ENCODE measurements at regions not wholly inside any gene's neighbourhood (a gene's known extent, or its start where the extent isn't known, plus 50 kb on each side); places are given as distances from the start of the nearest gene placed in this dataset.

DNA sequence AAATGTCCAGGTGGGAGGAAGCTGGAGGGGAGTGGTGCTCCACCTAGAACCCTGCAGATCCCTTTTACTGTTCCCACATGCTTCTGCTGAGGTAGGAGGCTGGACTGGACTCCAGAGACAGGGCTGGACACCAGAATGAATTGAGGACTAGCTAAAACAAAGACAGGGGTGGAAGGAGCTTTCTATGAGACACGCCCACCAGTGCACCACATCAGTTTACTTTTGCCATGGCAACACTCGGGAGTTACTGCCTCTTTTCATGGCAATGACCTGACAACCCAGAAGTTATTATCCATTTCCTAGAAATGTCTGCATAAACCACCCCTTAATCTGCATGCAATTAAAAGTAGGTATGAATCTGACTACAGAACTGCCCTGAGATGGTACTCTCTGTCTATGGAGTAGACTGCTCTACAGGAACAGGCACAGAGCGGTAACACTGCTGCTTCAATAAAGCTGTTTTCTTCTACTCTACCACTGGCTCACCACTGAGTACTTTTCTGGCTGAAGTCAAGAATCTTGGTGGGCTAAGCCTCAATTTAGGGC, 211.7 kb downstream of the TFAP2C start:
- no peak overlapping the region for H3K4me2 ChIP-seq
- H2AFZ ChIP-seq (replicated peaks): no peak overlapping the region
- no peaks in the 10 kb centered on the region for H3F3A ChIP-seq (ENCODE audit: low read depth)
- TF ChIP-seq EZH2 (IDR thresholded peaks at IDR 0.05): no peak
- TF ChIP-seq, protein P1, sequence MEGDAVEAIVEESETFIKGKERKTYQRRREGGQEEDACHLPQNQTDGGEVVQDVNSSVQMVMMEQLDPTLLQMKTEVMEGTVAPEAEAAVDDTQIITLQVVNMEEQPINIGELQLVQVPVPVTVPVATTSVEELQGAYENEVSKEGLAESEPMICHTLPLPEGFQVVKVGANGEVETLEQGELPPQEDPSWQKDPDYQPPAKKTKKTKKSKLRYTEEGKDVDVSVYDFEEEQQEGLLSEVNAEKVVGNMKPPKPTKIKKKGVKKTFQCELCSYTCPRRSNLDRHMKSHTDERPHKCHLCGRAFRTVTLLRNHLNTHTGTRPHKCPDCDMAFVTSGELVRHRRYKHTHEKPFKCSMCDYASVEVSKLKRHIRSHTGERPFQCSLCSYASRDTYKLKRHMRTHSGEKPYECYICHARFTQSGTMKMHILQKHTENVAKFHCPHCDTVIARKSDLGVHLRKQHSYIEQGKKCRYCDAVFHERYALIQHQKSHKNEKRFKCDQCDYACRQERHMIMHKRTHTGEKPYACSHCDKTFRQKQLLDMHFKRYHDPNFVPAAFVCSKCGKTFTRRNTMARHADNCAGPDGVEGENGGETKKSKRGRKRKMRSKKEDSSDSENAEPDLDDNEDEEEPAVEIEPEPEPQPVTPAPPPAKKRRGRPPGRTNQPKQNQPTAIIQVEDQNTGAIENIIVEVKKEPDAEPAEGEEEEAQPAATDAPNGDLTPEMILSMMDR (IDR thresholded peaks at IDR 0.05): no peak
- TF ChIP-seq EZH2phosphoT487 (IDR thresholded peaks at IDR 0.05): no peak
- no peaks in the 10 kb centered on the region for H3K4me1 ChIP-seq
- Mint-ChIP-seq H3K9me3 (peaks cover 5% of the 10 kb centered on the region), H3K27ac (no peak overlapping the region), H3K4me1 (peaks cover 26% of the 10 kb centered on the region), H3K27me3 (ENCODE audit: insufficient read depth, low read depth) (peaks cover 7% of the 10 kb centered on the region), H3K4me3 (no peak overlapping the region), H3K36me3 (no peaks in the 10 kb centered on the region)
- no peaks in the 10 kb centered on the region for H3K27me3 ChIP-seq
- H3K9me3 ChIP-seq (ENCODE audit: low read depth): no peaks in the 10 kb centered on the region
- DNase-seq (ENCODE audit: low spot score): no peak
- H3K4me3 ChIP-seq: no peak overlapping the region
- H3K9ac ChIP-seq: no peak overlapping the region
- no peaks in the 10 kb centered on the region for H4K20me1 ChIP-seq (ENCODE audit: low read depth)
- no peaks in the 10 kb centered on the region for H3K79me2 ChIP-seq (ENCODE audit: low read depth)
- no peak overlapping the region for H3K27ac ChIP-seq
- H3K36me3 ChIP-seq: no peaks in the 10 kb centered on the region

DNA sequence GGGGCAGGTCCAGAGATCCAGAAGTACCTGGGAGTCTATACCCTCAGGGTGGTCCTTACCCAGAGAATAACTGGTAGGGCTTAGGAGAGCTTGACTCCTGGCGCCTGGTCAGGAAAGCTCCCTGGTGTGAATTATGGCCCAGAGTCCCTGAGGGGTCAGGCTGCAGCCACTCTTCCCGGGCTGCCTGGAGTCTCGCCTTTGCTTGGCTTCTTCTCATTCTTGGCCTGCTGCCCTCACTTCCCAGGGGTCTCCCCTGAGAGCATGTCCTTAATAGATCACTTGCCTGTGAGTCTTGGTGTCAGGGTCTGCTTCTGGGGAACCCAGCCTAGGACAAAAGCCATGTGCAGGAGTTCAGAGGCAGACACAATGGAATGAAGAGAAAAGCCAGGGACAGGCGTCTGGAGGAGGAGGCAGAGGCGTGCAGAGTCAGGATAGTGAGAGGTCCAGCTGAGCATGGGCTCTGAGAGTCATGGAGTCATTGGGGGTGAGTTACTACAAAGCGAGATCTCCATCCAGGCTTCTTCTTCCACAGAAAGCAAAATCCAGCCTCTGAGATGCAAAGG, 212.3 kb downstream of the TFAP2C start:
- H3K27ac ChIP-seq: no peak overlapping the region
- no peak overlapping the region for H3K4me3 Mint-ChIP-seq
- no peaks in the 10 kb centered on the region for H3F3A ChIP-seq (ENCODE audit: low read depth)
- no peak overlapping the region for H3K27ac Mint-ChIP-seq
- no peaks in the 10 kb centered on the region for H3K79me2 ChIP-seq (ENCODE audit: low read depth)
- no peak overlapping the region for H2AFZ ChIP-seq (replicated peaks)
- H3K4me1 Mint-ChIP-seq: peaks cover 20% of the 10 kb centered on the region
- DNase-seq (ENCODE audit: low spot score): no peak
- H3K27me3 Mint-ChIP-seq (ENCODE audit: insufficient read depth, low read depth): peaks cover 3% of the 10 kb centered on the region
- H3K9me3 ChIP-seq (ENCODE audit: low read depth): no peaks in the 10 kb centered on the region
- H3K27me3 ChIP-seq: no peaks in the 10 kb centered on the region
- no peaks in the 10 kb centered on the region for H4K20me1 ChIP-seq (ENCODE audit: low read depth)
- TF ChIP-seq, protein P1 (IDR thresholded peaks at IDR 0.05): no peak
- TF ChIP-seq EZH2phosphoT487 (IDR thresholded peaks at IDR 0.05) (no peak), EZH2 (IDR thresholded peaks at IDR 0.05) (no peak)
- peaks cover 5% of the 10 kb centered on the region for H3K9me3 Mint-ChIP-seq
- H3K4me1 ChIP-seq: no peaks in the 10 kb centered on the region
- no peak overlapping the region for H3K4me2 ChIP-seq
- no peak overlapping the region for H3K4me3 ChIP-seq
- H3K36me3 ChIP-seq: no peaks in the 10 kb centered on the region
- no peak overlapping the region for H3K9ac ChIP-seq
- H3K36me3 Mint-ChIP-seq: no peaks in the 10 kb centered on the region

DNA sequence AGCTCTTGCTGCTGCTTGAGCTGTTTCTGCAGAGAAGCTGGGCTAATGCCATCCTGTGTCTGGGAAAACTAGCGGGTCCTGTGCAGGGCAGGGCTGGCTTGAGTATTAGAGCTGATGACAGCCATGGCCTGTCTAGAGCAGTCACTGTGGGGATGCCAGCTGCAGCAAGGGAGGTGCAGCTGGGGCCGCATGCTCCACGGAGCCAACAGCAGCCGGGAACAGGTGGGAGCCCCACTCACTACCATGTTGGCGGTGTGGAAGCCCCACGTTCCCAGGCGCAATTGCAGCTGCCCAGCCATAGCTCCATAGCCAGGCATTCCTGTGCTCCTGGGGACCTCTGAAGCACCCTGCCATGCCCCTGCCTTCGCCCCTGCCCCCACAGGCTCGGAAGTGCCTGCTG, 212.9 kb downstream of the TFAP2C start:
- no peaks in the 10 kb centered on the region for H3K79me2 ChIP-seq (ENCODE audit: low read depth)
- no peak overlapping the region for H3K27ac Mint-ChIP-seq

More for the DNA sequence above, 212.9 kb downstream of the TFAP2C start:
- Mint-ChIP-seq H3K9me3 (peaks cover 5% of the 10 kb centered on the region), H3K27me3 (ENCODE audit: insufficient read depth, low read depth) (peaks cover 3% of the 10 kb centered on the region), H3K36me3 (no peaks in the 10 kb centered on the region), H3K4me3 (no peak overlapping the region), H3K4me1 (peaks cover 18% of the 10 kb centered on the region)
- Histone ChIP-seq H3K4me1 (no peaks in the 10 kb centered on the region), H2AFZ (replicated peaks) (no peak overlapping the region), H3K4me3 (no peak overlapping the region), H3F3A (ENCODE audit: low read depth) (no peaks in the 10 kb centered on the region), H3K27ac (no peak overlapping the region), H3K4me2 (no peak overlapping the region), H3K36me3 (no peaks in the 10 kb centered on the region), H3K27me3 (no peaks in the 10 kb centered on the region), H4K20me1 (ENCODE audit: low read depth) (no peaks in the 10 kb centered on the region), H3K9me3 (ENCODE audit: low read depth) (no peaks in the 10 kb centered on the region), H3K9ac (no peak overlapping the region)
- no peak for DNase-seq (ENCODE audit: low spot score)
- no peak for TF ChIP-seq EZH2phosphoT487 (IDR thresholded peaks at IDR 0.05)
- TF ChIP-seq EZH2 (IDR thresholded peaks at IDR 0.05): no peak
- TF ChIP-seq, protein P1 (IDR thresholded peaks at IDR 0.05): no peak
